C1 segment of cervical spinal cord (tissue), 14 donors: ENCODE measurements at regions not wholly inside any gene's neighbourhood (a gene's known extent, or its start where the extent isn't known, plus 50 kb on each side); places are given as distances from the start of the nearest gene placed in this dataset.
"Not testable (repeated sequence)": the region's sequence is repeated elsewhere in the genome, so short reads cannot be mapped to it uniquely, and the experiment has no call there.

Experiments used
- DNase-seq, 14 donors: peaks; one replicate each; lab custom pipeline; 2025; lab: John Stamatoyannopoulos, UW

DNA sequence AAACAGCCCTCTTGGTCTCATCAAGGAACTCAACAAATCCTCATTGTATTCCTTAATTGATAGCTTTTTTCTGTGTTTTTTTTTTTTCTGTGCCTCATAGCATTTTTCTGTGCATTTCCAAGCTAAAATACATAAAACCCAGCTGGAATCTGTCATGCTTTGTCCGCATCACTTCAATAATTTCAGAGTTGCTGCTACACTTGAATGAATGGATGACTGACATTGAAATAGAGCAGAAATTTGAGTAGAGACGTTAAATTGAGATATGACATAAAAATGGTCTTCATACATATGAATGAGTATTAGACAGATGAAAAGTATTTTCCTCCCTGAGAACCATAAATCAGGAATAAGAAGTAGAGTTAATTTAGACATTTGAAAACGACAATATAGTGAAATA lies 593.2 kb downstream of the TMA16 start:
- DNase-seq, result no peak

DNA sequence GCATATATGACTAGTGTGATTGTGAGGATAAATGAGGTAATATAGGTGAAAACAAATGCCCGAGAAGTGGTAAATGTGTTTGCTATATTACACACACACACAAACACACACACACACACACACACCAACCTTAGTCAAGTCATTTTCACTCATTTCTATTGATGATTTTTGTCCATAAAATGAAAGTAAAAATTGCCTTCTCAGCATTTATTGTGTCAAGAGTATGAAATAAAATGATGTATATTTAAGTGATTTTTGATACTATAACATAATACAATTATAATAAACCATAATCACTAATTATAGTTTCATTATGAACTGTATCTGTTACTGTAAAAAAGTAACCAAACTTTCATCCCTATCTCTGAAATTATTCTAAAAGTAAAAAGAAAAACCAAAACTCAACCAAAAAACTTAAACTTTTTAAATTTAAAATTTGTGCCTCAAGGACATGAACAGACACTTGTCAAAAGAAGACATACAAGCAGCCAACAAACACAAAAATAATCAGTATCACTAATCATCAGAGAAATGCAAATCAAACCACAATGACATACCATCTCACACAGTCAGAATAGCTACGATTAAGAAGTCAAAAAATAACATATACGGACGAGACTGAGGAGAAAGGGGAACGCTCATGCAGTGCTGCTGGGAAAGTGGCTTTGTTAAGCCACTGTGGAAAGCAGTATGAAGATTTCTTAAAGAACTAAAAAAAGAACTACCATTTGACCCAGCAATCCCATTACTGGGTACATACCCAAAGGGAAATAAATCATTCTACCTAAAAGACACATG lies 601.0 kb downstream of the TMA16 start:
- no peak for DNase-seq

DNA sequence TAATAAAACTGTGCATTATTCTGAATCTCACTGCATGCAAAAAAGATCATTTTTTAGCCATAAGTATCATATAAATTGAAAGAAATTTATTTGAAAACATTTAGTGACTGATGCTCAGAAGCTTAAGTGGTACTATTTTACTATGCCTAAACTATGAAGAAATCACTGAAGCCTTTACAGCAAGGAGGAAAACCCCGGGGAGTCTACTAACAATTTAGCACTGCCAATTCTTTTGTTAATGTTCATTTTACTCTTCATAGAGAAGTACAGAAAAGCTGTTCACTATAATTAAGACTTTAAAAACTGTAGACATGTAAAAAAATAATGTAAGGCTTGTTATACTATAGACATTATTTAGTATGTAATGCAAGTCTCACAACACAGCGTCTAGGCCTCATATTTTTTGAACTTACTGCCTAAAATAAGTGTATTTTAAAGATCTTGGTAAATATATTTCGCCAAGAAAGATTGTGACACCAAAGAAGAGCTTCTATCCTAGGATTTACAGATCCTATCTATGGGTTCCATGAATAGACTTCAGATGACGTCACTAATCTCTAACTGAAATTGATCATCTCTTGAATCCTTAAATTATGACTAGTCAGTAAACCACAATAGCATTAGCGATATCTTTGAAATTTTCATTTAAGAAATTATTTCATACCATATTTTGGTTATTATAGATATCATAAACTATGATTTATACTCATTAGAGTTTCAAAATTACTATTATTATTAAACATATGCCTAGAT lies 602.5 kb downstream of the TMA16 start:
- no peak for DNase-seq

DNA sequence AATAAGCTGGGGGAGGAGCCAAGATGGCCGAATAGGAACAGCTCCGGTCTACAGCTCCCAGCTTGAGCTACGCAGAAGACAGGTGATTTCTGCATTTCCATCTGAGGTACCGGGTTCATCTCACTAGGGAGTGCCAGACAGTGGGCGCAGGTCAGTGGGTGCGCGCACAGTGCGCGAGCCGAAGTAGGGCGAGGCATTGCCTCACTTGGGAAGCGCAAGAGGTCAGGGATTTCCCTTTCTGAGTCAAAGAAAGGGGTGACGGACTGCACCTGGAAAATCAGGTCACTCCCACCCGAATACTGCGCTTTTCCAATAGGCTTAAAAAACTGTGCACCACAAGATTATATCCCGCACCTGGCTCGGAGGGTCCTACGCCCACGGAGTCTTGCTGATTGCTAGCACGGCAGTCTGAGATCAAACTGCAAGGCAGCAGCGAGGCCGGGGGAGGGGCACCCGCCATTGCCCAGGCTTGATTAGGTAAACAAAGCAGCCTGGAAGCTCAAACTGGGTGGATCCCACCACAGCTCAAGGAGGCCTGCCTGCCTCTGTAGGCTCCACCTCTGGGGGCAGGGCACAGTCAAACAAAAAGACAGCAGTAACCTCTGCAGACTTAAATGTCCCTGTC lies 606.4 kb downstream of the TMA16 start:
- DNase-seq, result not testable (repeated sequence)

DNA sequence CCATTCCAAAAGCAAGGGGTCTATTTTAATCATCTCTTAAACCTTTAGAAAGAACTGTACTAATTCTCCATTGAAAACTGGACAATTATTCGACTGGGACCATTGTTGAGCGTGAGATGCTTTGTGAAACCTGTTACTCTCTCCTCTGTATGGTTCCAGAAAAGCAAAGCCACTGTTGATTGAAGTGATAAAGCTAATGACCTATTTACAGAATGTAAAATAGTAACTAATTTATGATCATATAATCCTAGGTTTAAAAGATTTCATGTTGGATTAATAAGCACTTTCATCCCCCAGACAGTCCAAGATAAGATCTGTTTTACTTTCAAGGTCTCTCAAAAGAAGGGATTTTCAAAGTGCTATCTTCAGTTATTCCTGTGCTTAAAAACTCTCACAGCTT lies 614.5 kb downstream of the TMA16 start:
- DNase-seq, result no peak

DNA sequence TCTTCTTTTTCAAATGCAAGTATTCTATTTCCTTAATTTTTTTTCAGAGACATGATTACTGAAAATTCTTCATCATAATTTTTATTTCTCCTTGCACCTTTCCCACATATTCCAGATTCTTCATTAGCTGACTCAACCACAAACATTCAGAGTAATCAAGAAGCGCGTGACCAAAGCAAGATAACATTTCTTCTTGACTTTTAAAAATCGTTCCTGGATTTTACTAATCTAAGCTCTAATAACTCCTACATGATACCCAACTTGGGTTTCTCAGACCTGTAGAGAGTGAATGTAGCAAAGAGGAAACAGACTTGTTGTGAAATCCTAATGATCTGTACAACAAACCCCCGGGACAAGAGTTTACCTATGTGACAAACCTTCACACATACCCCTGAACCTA lies 615.0 kb downstream of the TMA16 start:
- no peak for DNase-seq

DNA sequence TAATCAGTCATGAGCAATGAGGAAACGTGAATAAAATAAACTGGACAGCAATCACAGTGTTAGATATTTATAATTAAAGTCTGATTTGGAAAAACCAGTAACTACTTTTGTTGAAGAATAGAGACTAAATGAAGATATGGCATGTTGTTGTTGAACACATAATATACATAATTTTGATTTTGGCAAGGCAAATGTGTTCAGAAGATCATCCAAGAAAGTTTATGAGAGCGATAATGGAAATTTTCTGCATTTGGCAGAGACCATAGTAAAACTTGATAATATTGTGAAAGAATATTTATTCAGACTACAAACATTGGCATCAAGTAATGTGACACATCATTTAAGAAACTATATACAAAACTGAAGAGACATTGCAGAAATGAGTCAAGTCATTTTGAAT lies 620.7 kb downstream of the TMA16 start:
- DNase-seq, result no peak

DNA sequence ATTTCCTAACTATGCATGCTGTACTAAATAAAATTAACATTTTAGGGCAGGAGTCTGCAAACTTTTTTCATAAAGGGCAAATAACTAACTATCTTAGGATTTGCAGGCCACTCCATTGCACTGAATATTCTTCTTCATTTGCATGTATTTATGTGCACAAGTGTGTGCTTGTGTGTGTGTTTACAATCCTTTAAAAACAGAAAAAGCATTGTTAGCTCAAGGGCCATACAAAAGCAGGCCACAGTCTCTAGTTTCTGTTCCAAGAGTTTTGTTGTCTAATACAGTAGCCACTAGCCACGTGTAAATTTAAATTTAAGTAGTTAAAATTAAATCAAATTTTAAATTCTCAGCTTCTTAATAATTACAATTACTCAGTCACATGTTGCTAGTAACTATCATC lies 621.8 kb downstream of the TMA16 start:
- peak in 2 of 14 donors; percentile 2 to 21 for DNase-seq

DNA sequence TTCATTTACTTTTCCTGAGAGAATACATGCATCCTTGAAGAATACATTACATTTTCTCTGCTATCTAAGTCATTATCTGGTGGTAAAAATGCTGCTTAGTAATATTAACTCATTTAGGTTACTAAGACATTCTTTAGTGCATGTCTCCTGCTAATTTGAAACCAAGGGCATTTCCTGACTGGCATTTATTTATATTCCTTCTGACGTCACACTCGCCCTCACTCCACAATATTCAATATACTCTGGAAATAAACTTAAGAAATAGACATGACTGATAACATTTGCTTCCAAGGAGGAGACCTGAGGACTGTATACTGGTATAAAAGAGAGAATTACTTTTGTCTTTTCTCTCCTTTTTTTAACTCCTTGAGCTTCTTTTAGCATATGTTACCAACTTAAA lies 619.5 kb upstream of the SMIM31 start:
- DNase-seq, result no peak

DNA sequence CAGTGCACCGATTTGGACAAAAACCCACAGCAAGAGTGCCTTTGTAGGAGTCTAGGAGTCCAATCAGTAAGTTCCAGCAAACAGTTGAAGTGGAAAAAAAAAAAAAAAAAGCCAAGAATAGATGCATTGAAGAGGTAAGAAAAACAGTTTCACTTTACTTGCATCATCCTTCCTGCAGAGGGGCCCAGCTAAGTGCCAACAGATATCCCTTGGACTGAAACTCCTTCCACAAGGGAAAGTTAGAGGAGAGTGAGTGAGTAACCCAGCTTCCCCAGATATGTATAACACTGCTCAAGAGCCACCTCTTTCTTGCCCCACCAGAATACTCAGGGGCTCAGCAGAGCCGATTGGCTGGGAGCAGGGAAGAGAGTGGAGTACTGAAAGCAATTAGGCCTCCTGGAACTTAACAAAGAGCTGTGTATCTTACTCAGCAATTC lies 617.7 kb upstream of the SMIM31 start:
- DNase-seq, result no peak

DNA sequence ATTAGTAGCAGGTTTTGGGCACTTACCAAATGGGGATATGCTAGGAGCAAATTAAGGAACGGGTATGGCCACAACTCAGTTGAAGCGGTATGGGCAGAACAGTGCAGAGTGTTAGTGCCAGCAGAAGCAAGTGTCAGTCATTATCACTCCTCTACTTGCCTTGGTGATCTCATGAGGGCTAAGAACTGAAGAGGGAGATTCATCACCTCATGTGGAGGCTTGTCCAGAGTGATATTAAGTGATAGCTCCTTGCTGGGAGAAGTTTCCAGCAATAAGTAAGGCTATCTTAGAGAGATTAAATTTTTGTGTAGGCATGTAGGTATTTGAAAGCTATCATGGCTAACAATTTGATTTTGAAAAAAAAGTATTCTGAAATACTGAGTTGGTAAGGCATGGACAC lies 615.4 kb upstream of the SMIM31 start:
- no peak for DNase-seq

DNA sequence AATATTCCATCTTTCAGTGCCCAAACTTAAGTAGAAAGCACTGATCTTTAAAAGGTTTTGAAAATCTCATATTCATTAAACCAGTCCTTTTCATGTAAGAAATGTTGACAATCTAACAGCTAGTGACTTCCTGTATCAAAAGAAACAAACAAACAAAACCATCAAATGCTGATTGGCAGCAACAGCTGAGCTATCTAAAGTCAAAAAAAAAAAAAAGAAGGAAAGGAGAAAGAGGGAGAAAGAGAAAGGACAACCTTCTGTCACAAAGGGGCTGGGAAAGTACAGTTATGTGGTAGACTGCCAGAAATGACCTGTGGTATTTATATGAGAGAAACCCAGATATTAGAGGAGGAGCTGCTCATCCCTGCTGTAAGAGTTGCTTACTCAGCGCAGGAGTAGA lies 614.6 kb upstream of the SMIM31 start:
- no peak for DNase-seq

DNA sequence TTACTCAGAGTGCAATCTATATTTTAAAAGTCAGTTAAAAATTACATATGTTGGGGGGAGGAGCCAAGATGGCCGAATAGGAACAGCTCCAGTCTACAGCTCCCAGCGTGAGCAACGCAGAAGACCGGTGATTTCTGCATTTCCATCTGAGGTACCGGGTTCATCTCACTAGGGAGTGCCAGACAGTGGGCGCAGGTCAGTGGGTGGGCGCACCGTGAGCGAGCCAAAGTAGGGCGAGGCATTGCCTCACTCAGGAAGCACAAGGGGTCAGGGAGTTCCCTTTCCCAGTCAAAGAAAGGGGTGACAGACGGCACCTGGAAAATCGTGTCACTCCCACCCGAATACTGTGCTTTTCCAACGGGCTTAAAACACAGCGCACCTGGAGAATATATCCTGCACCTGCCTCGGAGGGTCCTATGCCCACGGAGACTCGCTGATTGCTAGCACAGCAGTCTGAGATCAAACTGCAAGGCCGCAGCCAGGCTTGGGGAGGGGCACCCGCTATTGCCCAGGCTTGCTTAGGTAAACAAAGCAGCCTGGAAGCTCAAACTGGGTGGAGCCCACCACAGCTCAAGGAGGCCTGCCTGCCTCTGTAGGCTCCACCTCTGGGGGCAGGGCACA lies 612.1 kb upstream of the SMIM31 start:
- DNase-seq, result not testable (repeated sequence)

DNA sequence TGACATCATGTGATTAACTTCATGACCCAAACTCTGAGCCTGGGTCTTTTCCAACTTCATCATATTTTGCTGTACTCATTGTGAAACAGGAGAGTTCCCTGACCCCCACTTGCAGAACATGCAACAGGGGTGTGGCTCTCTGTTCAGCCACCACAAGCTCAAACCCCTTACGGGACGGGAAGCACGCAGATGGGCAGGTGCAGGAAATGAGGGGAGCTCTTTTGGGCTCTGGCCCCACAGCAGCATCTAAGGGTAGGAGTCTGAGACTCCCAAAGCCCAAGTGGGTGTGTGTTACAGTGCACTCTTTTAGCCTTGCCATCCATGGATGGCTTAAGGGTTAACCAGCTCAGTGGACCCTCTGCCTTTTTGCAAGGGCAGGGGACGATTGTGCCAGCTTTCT lies 599.5 kb upstream of the SMIM31 start:
- no peak for DNase-seq

DNA sequence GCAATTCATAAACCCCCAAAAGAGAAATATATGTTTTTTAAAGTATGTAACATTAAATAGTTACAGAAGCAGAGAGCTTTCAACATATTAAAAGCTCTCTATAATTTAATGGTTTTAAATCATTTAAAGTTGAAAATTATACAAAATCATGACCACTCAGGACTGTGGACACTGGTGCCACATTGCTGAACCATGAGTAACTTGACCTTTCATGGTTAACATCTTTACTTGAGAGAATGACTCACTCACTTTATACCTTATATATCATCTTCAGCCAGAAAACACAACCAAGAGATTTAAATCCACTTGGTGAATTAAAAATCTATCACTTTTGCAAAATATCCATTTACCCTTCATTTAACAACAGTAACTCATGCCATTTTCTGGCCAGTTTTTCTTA lies 584.3 kb upstream of the SMIM31 start:
- DNase-seq, result no peak

DNA sequence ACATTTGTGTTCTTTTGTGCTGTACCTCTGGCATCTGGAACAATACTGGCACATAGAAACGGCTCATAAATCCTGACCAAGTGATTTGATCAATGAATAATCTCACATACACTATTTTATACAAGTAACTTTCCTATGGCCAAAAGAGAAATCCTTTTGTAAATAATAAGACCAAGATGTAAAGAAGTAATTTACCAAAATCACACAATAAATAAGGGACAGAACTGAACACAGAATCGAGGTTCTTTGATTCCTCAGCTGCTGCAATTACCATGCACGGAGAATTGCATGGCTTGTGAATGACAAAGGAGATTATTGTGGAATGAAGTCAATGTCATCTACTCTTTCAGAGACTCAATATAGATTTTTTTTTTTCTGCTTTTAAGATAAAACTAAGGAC lies 576.8 kb upstream of the SMIM31 start:
- no peak for DNase-seq

DNA sequence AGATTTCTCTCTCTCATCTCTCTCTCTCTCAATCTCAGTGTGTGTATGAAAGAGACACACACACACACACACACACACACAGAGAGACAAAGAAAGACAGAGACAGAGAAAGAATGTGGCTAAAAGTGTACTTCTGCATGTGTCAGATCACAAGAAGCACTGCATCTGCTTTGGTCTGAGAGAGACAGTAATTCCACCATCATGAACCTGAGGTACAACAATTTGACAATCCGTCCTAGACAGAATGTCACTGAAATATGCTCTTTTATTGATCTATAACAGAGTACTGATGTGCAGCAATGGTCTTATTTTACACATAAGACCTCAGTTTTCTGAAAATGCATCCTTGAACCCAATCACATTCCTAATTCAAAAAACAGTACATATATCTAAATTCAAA lies 576.2 kb upstream of the SMIM31 start:
- no peak for DNase-seq

DNA sequence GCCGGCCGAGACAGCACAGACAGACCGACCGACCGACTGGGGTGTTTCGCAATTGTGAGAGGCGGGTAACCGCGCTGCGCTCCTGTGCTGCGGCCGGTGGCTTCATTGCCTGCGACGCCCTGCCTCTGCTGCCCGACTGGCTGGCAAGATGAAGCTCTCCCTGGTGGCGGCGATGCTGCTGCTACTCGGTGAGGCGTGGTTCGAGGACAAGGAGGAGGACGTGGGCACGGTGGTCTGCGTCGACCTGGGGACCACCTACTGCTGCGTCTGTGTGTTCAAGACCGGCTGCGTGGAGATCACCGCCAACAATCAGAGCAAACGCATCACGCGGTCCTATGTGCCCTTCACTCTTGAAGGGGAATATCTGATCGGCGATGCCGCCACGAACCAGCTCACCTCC lies 565.7 kb upstream of the SMIM31 start:
- no peak for DNase-seq

DNA sequence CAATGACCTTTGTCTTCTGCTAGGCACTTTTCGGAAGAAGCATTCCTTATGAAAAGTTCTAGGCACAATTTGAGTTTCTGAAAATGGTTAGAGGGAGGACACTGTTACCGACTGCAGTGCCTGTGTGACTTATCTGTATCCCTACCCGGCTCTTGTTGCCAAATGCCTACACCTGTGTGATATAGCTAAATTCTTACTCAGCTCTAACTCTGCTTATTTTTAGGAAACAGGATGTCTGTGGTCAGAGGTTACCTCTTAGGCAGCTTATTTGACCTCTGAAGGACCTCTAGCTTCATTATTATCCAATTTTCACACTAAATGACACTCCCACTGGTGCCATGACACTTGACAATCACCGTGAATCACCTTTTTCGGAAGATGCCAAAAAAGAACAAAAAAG lies 561.1 kb upstream of the SMIM31 start:
- DNase-seq, result no peak

DNA sequence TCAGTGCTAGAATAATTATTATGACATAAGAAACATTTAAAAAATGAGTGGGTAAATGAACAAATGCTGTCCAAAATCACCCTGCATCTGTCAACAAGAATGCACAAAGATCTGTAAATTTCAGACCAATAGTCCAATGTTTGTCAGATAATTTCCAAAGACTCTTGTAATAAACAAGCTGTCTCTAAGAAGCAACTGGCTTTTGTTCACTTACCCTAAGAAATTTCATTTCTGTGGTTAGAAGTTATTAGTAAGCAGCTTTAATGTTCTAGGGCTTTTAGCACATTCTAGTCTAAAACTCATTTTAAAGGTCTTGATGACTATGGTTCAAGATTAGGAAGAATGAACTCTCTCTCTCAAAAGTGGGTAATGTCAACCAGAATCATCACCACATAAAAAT lies 560.3 kb upstream of the SMIM31 start:
- DNase-seq, result no peak

DNA sequence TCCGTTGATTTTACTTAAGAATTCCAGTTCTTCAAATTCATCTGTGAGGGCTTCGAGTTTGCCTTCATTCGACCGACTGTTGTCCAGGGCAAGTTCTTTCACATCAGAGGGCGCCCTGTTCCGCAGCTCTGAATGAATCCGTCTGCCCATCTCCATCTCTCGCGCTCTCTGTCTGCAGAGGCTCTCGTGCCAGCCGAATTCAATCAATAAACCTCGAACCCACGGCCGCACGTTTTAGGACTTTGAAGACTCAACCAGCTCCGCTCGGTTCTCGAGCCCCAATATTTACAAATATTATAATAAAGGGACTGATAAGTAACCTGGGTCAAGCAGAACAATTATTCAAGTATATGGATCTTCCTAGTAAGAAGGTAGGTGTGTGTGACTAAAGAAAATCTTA lies 556.4 kb upstream of the SMIM31 start:
- no peak for DNase-seq

DNA sequence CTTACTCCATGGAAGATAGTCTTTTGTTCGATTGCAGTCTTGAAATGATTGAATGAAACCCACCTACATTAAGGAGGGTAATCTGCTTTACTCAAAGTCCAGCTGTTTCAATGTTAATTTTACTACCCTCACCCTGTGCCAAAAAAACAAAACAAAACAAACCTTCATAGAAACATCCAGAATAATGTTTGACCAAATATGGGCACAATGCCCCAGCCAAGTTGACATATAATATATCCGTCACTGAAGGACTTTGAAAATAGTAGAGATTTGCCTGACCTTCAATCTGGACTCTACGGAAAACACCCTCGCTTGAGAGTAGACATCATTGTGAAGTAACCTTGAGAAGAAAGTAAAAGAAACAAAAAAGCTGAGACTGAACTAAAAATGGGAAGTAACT lies 550.5 kb upstream of the SMIM31 start:
- DNase-seq, result no peak
